ENCODE measurements at regions not wholly inside any gene's neighbourhood (a gene's known extent, or its start where the extent isn't known, plus 50 kb on each side); places are given as distances from the start of the nearest gene placed in this dataset.

DNA sequence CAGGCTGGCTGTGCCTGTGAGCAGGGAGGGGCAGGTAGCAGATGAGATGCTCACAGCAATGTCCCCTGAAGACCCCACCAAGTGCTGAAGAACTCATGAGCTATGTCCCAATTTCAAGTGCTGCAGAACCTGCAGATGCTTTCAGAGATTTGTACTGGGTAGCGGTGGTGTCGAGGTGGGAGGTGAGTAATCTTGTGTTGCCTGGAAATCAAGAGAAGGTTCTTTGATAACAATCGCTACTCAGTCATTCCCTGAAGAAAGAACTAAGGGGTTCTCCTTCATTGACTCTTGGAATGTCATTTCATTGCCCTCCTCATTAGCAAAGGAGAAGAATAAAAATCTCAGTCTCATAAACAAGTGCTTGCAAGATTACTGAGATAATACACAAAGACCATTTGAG lies 246.4 kb downstream of the EMX2 start:
- Histone ChIP-seq H3K4me3 (ENCODE audit: insufficient read depth in 1 of 2, low read depth in 1 of 2, low read length in 2 of 2) (no peak overlapping the region), H3K14ac (ENCODE audit: low read length in 2 of 2) (no peak overlapping the region), H2AFZ (ENCODE audit: low read depth, low read length) (no peak overlapping the region), H2BK5ac (ENCODE audit: low read depth, low read length, poor library complexity, severe bottlenecking) (no peak overlapping the region), H3K23ac (ENCODE audit: low read length in 2 of 2) (no peak overlapping the region), H3K4me1 (ENCODE audit: control insufficient read depth, insufficient read depth, low read depth, low read length) (no peaks in the 10 kb centered on the region), H3K9me3 (ENCODE audit: control insufficient read depth, low read length) (no peaks in the 10 kb centered on the region), H3K4me2 (ENCODE audit: low read length, poor library complexity, severe bottlenecking) (no peak overlapping the region), H2AK5ac (ENCODE audit: low read length, severe bottlenecking) (no peak overlapping the region), H3K4ac (ENCODE audit: low read depth in 1 of 2, low read length in 2 of 2) (no peak overlapping the region), H2BK120ac (ENCODE audit: low read depth, low read length) (no peak overlapping the region), H3K9ac (ENCODE audit: low read length) (no peak overlapping the region), H4K8ac (ENCODE audit: low read length) (no peak overlapping the region), H2BK15ac (ENCODE audit: low read depth, poor library complexity, severe bottlenecking) (no peak overlapping the region), H3K36me3 (ENCODE audit: control insufficient read depth in 1 of 2, insufficient read depth in 2 of 2, low read depth in 1 of 2, low read length in 2 of 2) (no peaks in the 10 kb centered on the region), H3K27ac (ENCODE audit: low read length, poor library complexity, severe bottlenecking) (no peak overlapping the region), H2BK12ac (ENCODE audit: low read length in 2 of 2) (no peak overlapping the region), H3K18ac (ENCODE audit: low read depth in 1 of 2, low read length in 2 of 2) (no peak overlapping the region), H3K79me1 (replicated peaks; ENCODE audit: low read length, poor library complexity, severe bottlenecking) (no peaks in the 10 kb centered on the region), H4K91ac (ENCODE audit: low read length) (no peak overlapping the region), H3K27me3 (ENCODE audit: control insufficient read depth in 1 of 2, insufficient read depth in 1 of 2, low read length in 2 of 2) (peaks cover 0 to 35% of the 10 kb centered on the region in 2 experiments)
- 68% methylated on average over 2 of the region's 3 CpGs for WGBS
- no peak for DNase-seq

DNA sequence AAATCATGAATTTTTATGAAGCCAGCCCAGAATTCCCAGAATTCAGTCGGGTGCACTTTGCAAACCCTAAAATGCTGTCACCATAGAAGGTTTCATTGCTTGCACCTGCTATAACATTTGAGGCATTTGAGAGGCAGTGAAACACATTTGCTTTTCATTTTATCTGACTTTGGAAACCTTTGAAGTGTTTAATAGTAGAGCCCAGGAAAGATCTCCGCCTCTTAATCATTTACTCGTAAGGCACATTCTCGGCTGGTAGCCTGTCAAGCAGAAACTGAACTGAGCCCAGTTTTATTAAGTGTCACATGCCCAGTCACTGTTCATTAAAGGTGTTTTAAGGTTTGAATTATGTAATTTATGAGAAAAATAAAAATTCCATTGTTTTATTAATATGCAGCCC lies 247.6 kb downstream of the EMX2 start:
- no peak overlapping the region for H2BK15ac ChIP-seq (ENCODE audit: low read depth, poor library complexity, severe bottlenecking)
- H3K4me2 ChIP-seq (ENCODE audit: low read length, poor library complexity, severe bottlenecking) = no peak overlapping the region
- no peaks in the 10 kb centered on the region for H3K9me3 ChIP-seq (ENCODE audit: control insufficient read depth, low read length)
- no peak overlapping the region for H3K27ac ChIP-seq (ENCODE audit: low read length, poor library complexity, severe bottlenecking)
- no peak overlapping the region for H3K9ac ChIP-seq (ENCODE audit: low read length)
- no peak overlapping the region for H3K14ac ChIP-seq (ENCODE audit: low read length in 2 of 2)
- no peak overlapping the region for H2AFZ ChIP-seq (ENCODE audit: low read depth, low read length)
- no peak overlapping the region for H2BK5ac ChIP-seq (ENCODE audit: low read depth, low read length, poor library complexity, severe bottlenecking)
- H3K18ac ChIP-seq (ENCODE audit: low read depth in 1 of 2, low read length in 2 of 2) = no peak overlapping the region
- no peak overlapping the region for H4K8ac ChIP-seq (ENCODE audit: low read length)
- no peak overlapping the region for H2AK5ac ChIP-seq (ENCODE audit: low read length, severe bottlenecking)
- H3K4ac ChIP-seq (ENCODE audit: low read depth in 1 of 2, low read length in 2 of 2) = no peak overlapping the region
- no peak overlapping the region for H3K4me3 ChIP-seq (ENCODE audit: insufficient read depth in 1 of 2, low read depth in 1 of 2, low read length in 2 of 2)
- no peak overlapping the region for H2BK120ac ChIP-seq (ENCODE audit: low read depth, low read length)
- DNase-seq = no peak
- 94% methylated on average over 4 of the region's 4 CpGs for WGBS
- H4K91ac ChIP-seq (ENCODE audit: low read length) = no peak overlapping the region
- no peak overlapping the region for H2BK12ac ChIP-seq (ENCODE audit: low read length in 2 of 2)
- H3K23ac ChIP-seq (ENCODE audit: low read length in 2 of 2) = no peak overlapping the region
- peaks cover 0 to 43% of the 10 kb centered on the region in 2 experiments for H3K27me3 ChIP-seq (ENCODE audit: control insufficient read depth in 1 of 2, insufficient read depth in 1 of 2, low read length in 2 of 2)
- no peaks in the 10 kb centered on the region for H3K4me1 ChIP-seq (ENCODE audit: control insufficient read depth, insufficient read depth, low read depth, low read length)
- H3K79me1 ChIP-seq (replicated peaks; ENCODE audit: low read length, poor library complexity, severe bottlenecking) = no peaks in the 10 kb centered on the region
- no peaks in the 10 kb centered on the region for H3K36me3 ChIP-seq (ENCODE audit: control insufficient read depth in 1 of 2, insufficient read depth in 2 of 2, low read depth in 1 of 2, low read length in 2 of 2)

DNA sequence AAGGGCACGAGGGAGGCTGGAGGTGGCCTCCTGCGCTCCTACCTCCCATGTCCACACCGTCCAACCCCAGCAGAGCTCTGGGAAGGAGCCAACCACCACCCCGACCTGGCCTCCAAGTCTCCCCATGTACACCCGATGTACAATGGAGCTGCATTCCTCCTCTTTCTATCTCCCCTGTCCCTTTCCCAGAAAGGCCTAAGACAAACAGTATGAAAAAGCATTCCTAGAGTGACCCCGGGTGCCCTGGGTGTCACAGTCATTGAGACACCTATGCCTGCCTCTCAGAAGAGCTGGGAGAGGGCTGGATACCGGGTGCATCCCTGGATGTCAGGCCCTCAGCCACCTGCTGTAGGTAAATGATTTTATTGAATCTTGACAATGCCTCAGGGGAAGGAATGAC lies 248.1 kb downstream of the EMX2 start:
- no peak overlapping the region for H4K8ac ChIP-seq (ENCODE audit: low read length)
- H2AFZ ChIP-seq (ENCODE audit: low read depth, low read length) = no peak overlapping the region
- no peak overlapping the region for H3K4ac ChIP-seq (ENCODE audit: low read depth in 1 of 2, low read length in 2 of 2)
- WGBS = 78% methylated on average over 7 of the region's 7 CpGs
- no peak overlapping the region for H3K9ac ChIP-seq (ENCODE audit: low read length)
- H3K18ac ChIP-seq (ENCODE audit: low read depth in 1 of 2, low read length in 2 of 2) = no peak overlapping the region
- H3K27ac ChIP-seq (ENCODE audit: low read length, poor library complexity, severe bottlenecking) = no peak overlapping the region
- H3K14ac ChIP-seq (ENCODE audit: low read length in 2 of 2) = no peak overlapping the region
- H3K79me1 ChIP-seq (replicated peaks; ENCODE audit: low read length, poor library complexity, severe bottlenecking) = no peaks in the 10 kb centered on the region
- no peak overlapping the region for H2BK5ac ChIP-seq (ENCODE audit: low read depth, low read length, poor library complexity, severe bottlenecking)
- no peak overlapping the region for H2BK15ac ChIP-seq (ENCODE audit: low read depth, poor library complexity, severe bottlenecking)
- H2BK120ac ChIP-seq (ENCODE audit: low read depth, low read length) = no peak overlapping the region
- H3K36me3 ChIP-seq (ENCODE audit: control insufficient read depth in 1 of 2, insufficient read depth in 2 of 2, low read depth in 1 of 2, low read length in 2 of 2) = no peaks in the 10 kb centered on the region
- H3K4me2 ChIP-seq (ENCODE audit: low read length, poor library complexity, severe bottlenecking) = no peak overlapping the region
- no peak overlapping the region for H3K23ac ChIP-seq (ENCODE audit: low read length in 2 of 2)
- H3K27me3 ChIP-seq (ENCODE audit: control insufficient read depth in 1 of 2, insufficient read depth in 1 of 2, low read length in 2 of 2) = peaks cover 0 to 47% of the 10 kb centered on the region in 2 experiments
- H3K4me3 ChIP-seq (ENCODE audit: insufficient read depth in 1 of 2, low read depth in 1 of 2, low read length in 2 of 2) = no peak overlapping the region
- no peak for DNase-seq
- no peaks in the 10 kb centered on the region for H3K4me1 ChIP-seq (ENCODE audit: control insufficient read depth, insufficient read depth, low read depth, low read length)
- no peaks in the 10 kb centered on the region for H3K9me3 ChIP-seq (ENCODE audit: control insufficient read depth, low read length)
- no peak overlapping the region for H4K91ac ChIP-seq (ENCODE audit: low read length)
- H2BK12ac ChIP-seq (ENCODE audit: low read length in 2 of 2) = no peak overlapping the region
- no peak overlapping the region for H2AK5ac ChIP-seq (ENCODE audit: low read length, severe bottlenecking)

DNA sequence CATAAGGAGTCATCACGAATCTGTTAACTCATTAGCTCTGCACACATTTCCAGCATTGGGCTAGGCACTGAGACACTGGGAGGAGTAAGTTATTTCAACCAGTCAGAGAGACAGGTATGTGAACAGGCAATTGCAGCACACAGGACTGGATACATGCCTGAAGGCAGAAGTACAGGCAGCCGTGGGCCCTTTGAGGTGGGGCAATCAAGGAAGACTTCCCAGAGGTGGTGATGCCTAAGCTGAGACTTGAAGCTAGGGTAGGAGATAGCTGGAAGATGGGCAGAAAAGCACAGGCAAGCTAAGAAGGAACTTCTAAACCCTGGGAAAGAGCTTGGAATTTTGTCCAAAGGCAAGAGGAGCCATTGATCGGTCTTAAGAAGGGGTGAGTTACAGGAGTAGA lies 249.7 kb downstream of the EMX2 start:
- Histone ChIP-seq H3K36me3 (ENCODE audit: control insufficient read depth in 1 of 2, insufficient read depth in 2 of 2, low read depth in 1 of 2, low read length in 2 of 2) (no peaks in the 10 kb centered on the region), H3K4me3 (ENCODE audit: insufficient read depth in 1 of 2, low read depth in 1 of 2, low read length in 2 of 2) (no peak overlapping the region), H3K14ac (ENCODE audit: low read length in 2 of 2) (no peak overlapping the region), H3K9ac (ENCODE audit: low read length) (no peak overlapping the region), H3K27me3 (ENCODE audit: control insufficient read depth in 1 of 2, insufficient read depth in 1 of 2, low read length in 2 of 2) (peaks cover 0 to 51% of the 10 kb centered on the region in 2 experiments), H2AFZ (ENCODE audit: low read depth, low read length) (no peak overlapping the region), H3K4ac (ENCODE audit: low read depth in 1 of 2, low read length in 2 of 2) (no peak overlapping the region), H3K9me3 (ENCODE audit: control insufficient read depth, low read length) (no peaks in the 10 kb centered on the region), H3K4me1 (ENCODE audit: control insufficient read depth, insufficient read depth, low read depth, low read length) (no peaks in the 10 kb centered on the region), H3K79me1 (replicated peaks; ENCODE audit: low read length, poor library complexity, severe bottlenecking) (no peaks in the 10 kb centered on the region), H3K18ac (ENCODE audit: low read depth in 1 of 2, low read length in 2 of 2) (no peak overlapping the region), H2BK15ac (ENCODE audit: low read depth, poor library complexity, severe bottlenecking) (no peak overlapping the region), H2BK120ac (ENCODE audit: low read depth, low read length) (no peak overlapping the region), H2BK12ac (ENCODE audit: low read length in 2 of 2) (no peak overlapping the region), H3K27ac (ENCODE audit: low read length, poor library complexity, severe bottlenecking) (no peak overlapping the region), H4K8ac (ENCODE audit: low read length) (no peak overlapping the region), H2BK5ac (ENCODE audit: low read depth, low read length, poor library complexity, severe bottlenecking) (no peak overlapping the region), H3K4me2 (ENCODE audit: low read length, poor library complexity, severe bottlenecking) (no peak overlapping the region), H3K23ac (ENCODE audit: low read length in 2 of 2) (no peak overlapping the region), H4K91ac (ENCODE audit: low read length) (no peak overlapping the region), H2AK5ac (ENCODE audit: low read length, severe bottlenecking) (no peak overlapping the region)
- no peak for DNase-seq
- WGBS = 83% methylated on average over 3 of the region's 3 CpGs
